Prostate gland (tissue), 2 donors: ENCODE measurements at regions not wholly inside any gene's neighbourhood (a gene's known extent, or its start where the extent isn't known, plus 50 kb on each side); places are given as distances from the start of the nearest gene placed in this dataset.

Experiments used
- DNase-seq: peaks from one replicate; pipeline ENCODE4 v3.0.0-alpha.2; 2019; ENCODE audit warnings: low spot score
- H3K27ac ChIP-seq, 2 donors: fragments of 200-600 bp; sonication (generic); 2 replicates each; pipeline ENCODE4 v1.5.1; 2017 to 2019
- H3K27me3 ChIP-seq: fragments of 200-600 bp; sonication (generic); replicated peaks from 2 replicates; pipeline ENCODE4 v1.5.1; 2019; ENCODE audit not compliant: insufficient read depth
- H3K36me3 ChIP-seq, 2 donors: fragments of 200-600 bp; sonication (generic); 1 replicate in 1 of 2; 2 replicates in 1 of 2; pipeline versions ENCODE4 v1.5.1 to v1.8.1; 2017 to 2019
- H3K4me1 ChIP-seq: fragments of 200-600 bp; sonication (generic); replicated peaks from 2 replicates; pipeline ENCODE4 v1.5.1; 2019
- H3K4me3 ChIP-seq, 2 donors: fragments of 200-600 bp; sonication (generic); 2 replicates each; pipeline ENCODE4 v1.5.1; 2017 to 2019
- H3K9me3 ChIP-seq: fragments of 200-600 bp; sonication (generic); 2 replicates; pipeline ENCODE4 v1.5.1; 2017
- POLR2A ChIP-seq: fragments of 450-650 bp; IDR thresholded peaks from one replicate; pipeline ENCODE4 v1.6.1; 2016; ENCODE audit warnings: antibody characterized with exemption, mild to moderate bottlenecking
- POLR2AphosphoS5 ChIP-seq: sonication (generic); formaldehyde crosslinking; IDR thresholded peaks from one replicate; pipeline ENCODE4 v1.6.1; 2017; ENCODE audit warnings: antibody characterized with exemption
- WGBS: methylation state at CpG from one replicate; pipeline ENCODE4 v1.1.5; 2018; 5-methylcytosine and 5-hydroxymethylcytosine counted together
- intact Hi-C: fragments of 100-400 bp; cut with DNase I; formaldehyde crosslinking; loops from one replicate; pipeline ENCODE4 v1.14.2; 2022
- TF ChIP-seq, protein P1 (sequence below), 4 experiments: fragments of 200-600 bp in 2 of 4; fragments of 450-650 bp in 2 of 4; sonication (generic) in 2 of 4; IDR thresholded peaks; 1 replicate in 3 of 4; 2 replicates in 1 of 4; pipeline ENCODE4 v1.5.1; 2016 to 2019; ENCODE audit warnings: antibody characterized with exemption in 4 of 4, mild to moderate bottlenecking in 2 of 4, moderate library complexity in 2 of 4

DNA sequence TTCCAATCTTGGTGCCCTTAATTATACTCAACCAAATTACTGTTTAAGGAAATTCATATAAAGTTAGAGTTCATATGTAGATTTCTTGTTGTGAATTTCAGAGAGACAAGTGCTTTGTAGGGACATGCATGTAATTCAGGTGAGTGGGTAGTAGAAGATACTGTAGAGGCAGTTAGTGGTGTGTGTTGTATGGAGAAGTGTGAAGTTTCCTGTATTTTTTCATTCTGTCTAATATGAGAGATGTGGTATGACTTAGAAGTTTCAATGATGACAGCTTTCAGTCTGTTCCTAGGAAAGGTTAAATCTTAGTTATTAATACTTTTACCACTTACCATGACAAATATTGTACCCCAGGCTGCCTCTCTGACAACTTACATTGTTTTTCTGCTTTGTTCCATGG lies 294.2 kb downstream of the TDRD3 start:
- TF ChIP-seq, protein P1, sequence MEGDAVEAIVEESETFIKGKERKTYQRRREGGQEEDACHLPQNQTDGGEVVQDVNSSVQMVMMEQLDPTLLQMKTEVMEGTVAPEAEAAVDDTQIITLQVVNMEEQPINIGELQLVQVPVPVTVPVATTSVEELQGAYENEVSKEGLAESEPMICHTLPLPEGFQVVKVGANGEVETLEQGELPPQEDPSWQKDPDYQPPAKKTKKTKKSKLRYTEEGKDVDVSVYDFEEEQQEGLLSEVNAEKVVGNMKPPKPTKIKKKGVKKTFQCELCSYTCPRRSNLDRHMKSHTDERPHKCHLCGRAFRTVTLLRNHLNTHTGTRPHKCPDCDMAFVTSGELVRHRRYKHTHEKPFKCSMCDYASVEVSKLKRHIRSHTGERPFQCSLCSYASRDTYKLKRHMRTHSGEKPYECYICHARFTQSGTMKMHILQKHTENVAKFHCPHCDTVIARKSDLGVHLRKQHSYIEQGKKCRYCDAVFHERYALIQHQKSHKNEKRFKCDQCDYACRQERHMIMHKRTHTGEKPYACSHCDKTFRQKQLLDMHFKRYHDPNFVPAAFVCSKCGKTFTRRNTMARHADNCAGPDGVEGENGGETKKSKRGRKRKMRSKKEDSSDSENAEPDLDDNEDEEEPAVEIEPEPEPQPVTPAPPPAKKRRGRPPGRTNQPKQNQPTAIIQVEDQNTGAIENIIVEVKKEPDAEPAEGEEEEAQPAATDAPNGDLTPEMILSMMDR (IDR thresholded peaks at IDR 0.05): no peak
- TF ChIP-seq POLR2AphosphoS5: no peak
- no peak for TF ChIP-seq POLR2A
- intact Hi-C loops: no loop called here
- Histone ChIP-seq H3K27me3 (no peaks in the 10 kb centered on the region), H3K27ac (no peak overlapping the region), H3K4me1 (no peaks in the 10 kb centered on the region), H3K9me3 (no peaks in the 10 kb centered on the region), H3K4me3 (no peak overlapping the region), H3K36me3 (no peaks in the 10 kb centered on the region)
- no peak for DNase-seq

DNA sequence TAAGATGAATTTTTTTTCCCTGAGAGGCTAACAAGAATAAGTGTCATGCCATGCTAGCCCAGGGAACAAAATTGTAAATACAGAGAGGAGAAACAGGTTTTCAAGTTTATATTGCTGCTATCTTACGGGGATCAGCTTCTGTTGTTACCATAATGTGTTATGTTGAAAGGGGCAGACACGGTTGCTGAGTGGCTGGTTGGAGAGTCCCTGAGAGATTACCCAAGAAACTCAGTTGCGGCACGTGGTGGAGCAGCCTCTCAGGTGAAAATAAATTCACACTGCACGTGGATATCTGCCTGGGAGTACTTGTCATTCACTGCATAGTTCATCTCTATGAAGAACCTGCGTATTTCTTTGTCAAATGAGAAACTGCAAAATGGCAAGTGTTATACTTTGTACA lies 293.6 kb downstream of the TDRD3 start:
- Histone ChIP-seq H3K27ac (no peak overlapping the region), H3K36me3 (no peaks in the 10 kb centered on the region), H3K4me3 (no peak overlapping the region), H3K27me3 (no peaks in the 10 kb centered on the region), H3K9me3 (no peaks in the 10 kb centered on the region), H3K4me1 (no peaks in the 10 kb centered on the region)
- no peak for DNase-seq
- TF ChIP-seq POLR2A (no peak), POLR2AphosphoS5 (no peak)
- TF ChIP-seq, protein P1 (IDR thresholded peaks at IDR 0.05): no peak
- intact Hi-C loops: no loop called here
- WGBS: 41% methylated on average over 6 of the region's 6 CpGs

DNA sequence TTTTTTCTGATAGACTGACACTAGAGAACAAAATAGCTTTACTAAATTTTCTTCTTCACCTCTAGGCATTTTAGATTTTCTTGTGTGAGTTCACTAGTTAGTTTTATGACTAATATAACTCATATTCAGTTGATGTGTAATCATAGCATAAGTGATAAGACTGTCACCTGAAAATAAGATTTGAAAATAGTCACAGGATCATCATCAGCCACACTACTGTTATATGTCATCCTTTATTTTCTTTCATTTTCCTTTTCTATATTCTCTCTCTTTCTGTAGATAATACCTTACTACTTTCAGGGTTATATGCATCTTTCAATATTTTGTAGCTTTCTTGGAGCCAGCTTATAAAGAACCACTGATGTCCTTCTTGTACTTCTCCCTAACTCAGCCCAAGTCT lies 292.6 kb downstream of the TDRD3 start:
- no peaks in the 10 kb centered on the region for H3K36me3 ChIP-seq
- no peak overlapping the region for H3K27ac ChIP-seq
- no peak for DNase-seq
- no peaks in the 10 kb centered on the region for H3K27me3 ChIP-seq
- TF ChIP-seq POLR2AphosphoS5: no peak
- no peak for TF ChIP-seq POLR2A
- TF ChIP-seq, protein P1 (IDR thresholded peaks at IDR 0.05): no peak
- intact Hi-C loops: no loop called here
- H3K9me3 ChIP-seq: no peaks in the 10 kb centered on the region
- H3K4me1 ChIP-seq: no peaks in the 10 kb centered on the region
- no peak overlapping the region for H3K4me3 ChIP-seq

DNA sequence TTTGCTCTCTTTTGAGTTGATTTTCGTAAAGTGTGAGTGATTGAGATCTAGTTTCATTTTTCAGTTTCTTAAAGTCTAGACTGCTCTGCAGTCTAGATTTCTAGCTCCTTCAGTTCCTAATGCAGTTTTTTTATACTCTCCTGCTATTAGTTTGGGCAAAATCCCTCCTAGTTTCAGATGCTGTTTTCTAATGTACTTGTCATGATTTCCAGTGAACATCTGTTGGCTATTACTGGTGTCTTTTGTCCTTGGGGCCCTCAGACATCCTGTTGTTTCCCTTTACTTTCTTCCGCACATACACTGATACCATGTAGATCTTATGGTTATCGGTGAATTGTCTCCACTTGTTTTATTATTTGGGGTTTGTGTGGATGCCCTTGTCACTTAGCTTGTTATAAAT lies 292.1 kb downstream of the TDRD3 start:
- no peak overlapping the region for H3K27ac ChIP-seq
- intact Hi-C loops: no loop called here
- TF ChIP-seq POLR2AphosphoS5: no peak
- H3K4me3 ChIP-seq: no peak overlapping the region
- DNase-seq: no peak
- H3K27me3 ChIP-seq: no peaks in the 10 kb centered on the region
- no peaks in the 10 kb centered on the region for H3K36me3 ChIP-seq
- H3K4me1 ChIP-seq: no peaks in the 10 kb centered on the region
- no peaks in the 10 kb centered on the region for H3K9me3 ChIP-seq
- WGBS: 74% methylated on average over 3 of the region's 3 CpGs

DNA sequence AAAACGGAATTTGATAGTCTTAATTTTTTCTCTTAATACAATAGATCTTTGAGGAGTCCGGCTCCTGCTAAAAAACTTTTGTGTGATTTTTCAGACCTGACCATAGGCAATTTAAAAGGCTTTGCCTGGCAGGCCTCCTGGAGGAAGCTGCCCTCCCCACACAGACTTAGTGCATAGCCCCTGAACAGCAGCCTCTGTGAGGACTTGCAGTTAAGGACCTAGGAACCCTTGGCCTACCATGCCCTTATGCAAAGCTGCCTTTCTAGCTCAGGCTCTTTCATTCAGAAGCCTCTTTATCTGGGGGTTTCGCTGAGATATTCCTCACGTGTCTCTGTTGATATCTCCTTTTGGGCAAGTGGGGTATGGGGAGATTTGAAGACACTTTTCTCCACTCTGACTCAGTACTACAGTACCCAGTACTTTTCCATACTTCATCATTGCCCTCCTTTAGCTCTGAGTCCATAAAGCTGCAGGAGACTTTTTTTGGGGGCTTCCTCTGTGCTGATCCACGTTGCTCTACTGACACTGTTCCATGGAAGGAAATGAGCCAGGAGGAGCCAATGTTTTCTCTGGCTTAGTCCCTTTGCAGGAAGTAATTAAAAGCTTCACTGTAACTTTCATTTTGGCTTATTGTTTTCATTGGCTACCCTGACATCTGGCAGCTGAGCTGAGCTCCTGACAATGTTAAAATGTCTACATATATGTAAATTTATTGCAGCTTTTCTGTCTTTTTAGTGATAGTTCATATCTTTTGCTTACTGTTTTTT lies 283.1 kb downstream of the TDRD3 start:
- intact Hi-C loops: no loop called here
- Histone ChIP-seq H3K9me3 (no peaks in the 10 kb centered on the region), H3K4me3 (no peak overlapping the region), H3K27me3 (no peaks in the 10 kb centered on the region), H3K36me3 (no peaks in the 10 kb centered on the region), H3K4me1 (no peaks in the 10 kb centered on the region), H3K27ac (no peak overlapping the region)
- DNase-seq: no peak
- 74% methylated on average over 5 of the region's 5 CpGs for WGBS
- no peak for TF ChIP-seq POLR2A
- TF ChIP-seq POLR2AphosphoS5: no peak
- TF ChIP-seq, protein P1 (IDR thresholded peaks at IDR 0.05): no peak
